ENCODE measurements at regions not wholly inside any gene's neighbourhood (a gene's known extent, or its start where the extent isn't known, plus 50 kb on each side); places are given as distances from the start of the nearest gene placed in this dataset.

- TF ChIP-seq CTCF (conservative IDR thresholded peaks at IDR 0.05; ENCODE audit: low read depth in 2 of 2): no peak
- TF ChIP-seq EZH2 (IDR thresholded peaks at IDR 0.05; ENCODE audit: low read depth, unreplicated experiment): no peak
- no peak for TF ChIP-seq REST (IDR thresholded peaks at IDR 0.05; ENCODE audit: unreplicated experiment)
These were observed 604.7 kb upstream of the JAG1 start for GRCh38 chr20:11278461-11278860.

All from GM23338 (cell line).